HCT116 (cell line): ENCODE measurements at regions not wholly inside any gene's neighbourhood (a gene's known extent, or its start where the extent isn't known, plus 50 kb on each side); places are given as distances from the start of the nearest gene placed in this dataset.

Source experiments
- ATAC-seq: fragments of 200-7000 bp; cut with Tn5 transposase; 2 replicates; pipeline ENCODE4 v1.9.1; 2020; ENCODE audit warnings: mild to moderate bottlenecking, moderate library complexity
- BruUV-seq: library from RNA; stranded (reverse); fragments of 400-500 nt; replicated peaks from 2 replicates; lab custom pipeline; 2021; lab: Mats Ljungman, UMichigan
- CTCF ChIA-PET: fragments of 300-600 bp; sonication (Branson Sonifier 250); formaldehyde crosslinking; loops from one replicate; lab custom pipeline; 2021; ENCODE audit warnings: antibody characterized with exemption; lab: Charles Lee
- POLR2A ChIA-PET: fragments of 300-600, 350-600 bp; sonication (Branson Sonifier 250); formaldehyde crosslinking; loops from one replicate; lab custom pipeline; 2021; ENCODE audit warnings: antibody characterized with exemption; lab: Charles Lee
- RAD21 ChIA-PET, 2 experiments: fragments of 300-600 bp; sonication (Branson Sonifier 250); formaldehyde crosslinking; loops; one replicate each; lab custom pipeline; 2023; ENCODE audit warnings: low total read pairs in 2 of 2; ENCODE audit not compliant: uncharacterized antibody in 2 of 2, unreplicated experiment in 2 of 2, low non-redundant PET in 1 of 2; lab: Charles Lee
- DNase-seq: peaks from one replicate; pipeline ENCODE4 v3.0.0-alpha.2; 2010; ENCODE audit warnings: low read depth, low spot score
- H2AFZ ChIP-seq: fragments of 200-600 bp; shearing (Covaris generic), sonication (generic); 2 replicates; pipeline ENCODE4 v1.6.1; 2017; ENCODE audit warnings: low read depth, mixed run types, mixed read lengths, antibody characterized with exemption, low read length; ENCODE audit not compliant: poor library complexity, severe bottlenecking
- H3K27ac ChIP-seq: 2 replicates; pipeline ENCODE4 v1.5.1; 2012; ENCODE audit warnings: low read depth, low read length
- H3K27me3 ChIP-seq: fragments of 200-600 bp; sonication (generic); 2 replicates; pipeline ENCODE4 v1.6.1; 2016; ENCODE audit warnings: mixed run types, low read length, mixed read lengths; ENCODE audit not compliant: insufficient read depth
- H3K36me3 ChIP-seq, 2 experiments: fragments of 200-500 bp in 1 of 2; fragments of 200-600 bp in 1 of 2; sonication (Bioruptor generic) in 1 of 2; sonication (generic) in 1 of 2; 2 replicates each; pipeline versions ENCODE4 v1.5.1 to v1.6.1; 2014 to 2016; ENCODE audit warnings: low read length in 2 of 2, inconsistent platforms in 1 of 2, mixed read lengths in 1 of 2, mixed run types in 1 of 2; ENCODE audit not compliant: insufficient read depth in 2 of 2, control insufficient read depth in 1 of 2
- H3K4me1 ChIP-seq, 2 experiments: fragments of 200-600 bp in 1 of 2; sonication (generic) in 1 of 2; 2 replicates each; pipeline versions ENCODE4 v1.5.1 to v1.6.1; 2012 to 2017; ENCODE audit warnings: low read length in 2 of 2, inconsistent platforms in 1 of 2, mild to moderate bottlenecking in 1 of 2, mixed read lengths in 1 of 2, mixed run types in 1 of 2, moderate library complexity in 1 of 2; ENCODE audit not compliant: insufficient read depth in 2 of 2, control insufficient read depth in 1 of 2
- H3K4me2 ChIP-seq: fragments of 200-600 bp; sonication (generic); 2 replicates; pipeline ENCODE4 v1.6.1; 2017; ENCODE audit warnings: mixed run types, low read length, mixed read lengths
- H3K4me3 ChIP-seq, 2 experiments: fragments of 200-600 bp in 1 of 2; sonication (generic) in 1 of 2; replicated peaks in 1 of 2; 2 replicates each; pipeline ENCODE4 v1.5.1; 2011 to 2016; ENCODE audit warnings: low read length in 2 of 2, control low read depth in 1 of 2, low read depth in 1 of 2, mild to moderate bottlenecking in 1 of 2, mixed read lengths in 1 of 2, mixed run types in 1 of 2
- H3K79me2 ChIP-seq: fragments of 200-600 bp; sonication (generic); 2 replicates; pipeline ENCODE4 v1.6.1; 2017; ENCODE audit warnings: mild to moderate bottlenecking, mixed run types, low read length, moderate library complexity, mixed read lengths; ENCODE audit not compliant: insufficient read depth
- H3K9ac ChIP-seq: fragments of 200-600 bp; sonication (generic); 2 replicates; pipeline ENCODE4 v1.6.1; 2016; ENCODE audit warnings: low read length, mixed read lengths
- H3K9me2 ChIP-seq: fragments of 200-600 bp; sonication (generic), shearing (Covaris generic); 2 replicates; pipeline ENCODE4 v1.6.1; 2017; ENCODE audit warnings: mixed run types, mild to moderate bottlenecking, moderate library complexity; ENCODE audit not compliant: insufficient read depth
- H3K9me3 ChIP-seq, 2 experiments: fragments of 200-500 bp in 1 of 2; fragments of 200-600 bp in 1 of 2; sonication (Bioruptor generic) in 1 of 2; sonication (generic) in 1 of 2; 2 replicates each; pipeline ENCODE4 v1.6.1; 2014 to 2017; ENCODE audit warnings: low read length in 2 of 2, mixed read lengths in 2 of 2, inconsistent platforms in 1 of 2, low read depth in 1 of 2, mild to moderate bottlenecking in 1 of 2, mixed run types in 1 of 2, moderate library complexity in 1 of 2; ENCODE audit not compliant: control insufficient read depth in 1 of 2, insufficient read depth in 1 of 2
- H4K20me1 ChIP-seq: fragments of 200-600 bp; sonication (generic), shearing (Covaris generic); 2 replicates; pipeline ENCODE4 v1.6.1; 2017; ENCODE audit warnings: mixed run types, mild to moderate bottlenecking, moderate library complexity; ENCODE audit not compliant: insufficient read depth
- CEBPB ChIP-seq: IDR thresholded peaks from 2 replicates; pipeline ENCODE4 v1.6.1; 2012; ENCODE audit warnings: low read depth
- CTCF ChIP-seq, 3 experiments: fragments of 200-600 bp in 1 of 3; sonication (generic) in 1 of 3; IDR thresholded peaks in 2 of 3; conservative IDR thresholded peaks in 1 of 3; 2 replicates each; pipeline ENCODE4 v1.5.1; 2012 to 2017; ENCODE audit warnings: low read depth in 2 of 3, low read length in 2 of 3, antibody characterized with exemption in 1 of 3, borderline replicate concordance in 1 of 3, control low read depth in 1 of 3, mild to moderate bottlenecking in 1 of 3, mixed read lengths in 1 of 3, mixed run types in 1 of 3, moderate library complexity in 1 of 3; ENCODE audit not compliant: insufficient read depth in 1 of 3
- EGR1 ChIP-seq: IDR thresholded peaks from 2 replicates; pipeline ENCODE4 v1.6.1; 2012; ENCODE audit warnings: low read depth
- EZH2phosphoT487 ChIP-seq: fragments of 200-600 bp; IDR thresholded peaks from 2 replicates; pipeline ENCODE4 v1.6.1; 2018; ENCODE audit warnings: antibody characterized with exemption, borderline replicate concordance
- FOSL1 ChIP-seq: IDR thresholded peaks from 2 replicates; pipeline ENCODE4 v1.6.1; 2012; ENCODE audit warnings: low read depth
- JUND ChIP-seq: IDR thresholded peaks from 2 replicates; pipeline ENCODE4 v1.6.1; 2012
- MAX ChIP-seq: IDR thresholded peaks from 2 replicates; pipeline ENCODE4 v1.6.1; 2012
- POLR2A ChIP-seq: IDR thresholded peaks from 2 replicates; pipeline ENCODE4 v1.7.0; 2011; ENCODE audit warnings: borderline replicate concordance; ENCODE audit not compliant: insufficient read depth, insufficient read length; ENCODE audit errors: extremely low read depth
- POLR2AphosphoS5 ChIP-seq: IDR thresholded peaks from 2 replicates; pipeline ENCODE4 v1.6.1; 2011; ENCODE audit warnings: mild to moderate bottlenecking, low read depth, low read length, moderate library complexity
- RAD21 ChIP-seq: IDR thresholded peaks from 2 replicates; pipeline ENCODE4 v1.6.1; 2012; ENCODE audit warnings: low read depth, mild to moderate bottlenecking
- REST ChIP-seq: IDR thresholded peaks from 2 replicates; pipeline ENCODE4 v1.6.1; 2012; ENCODE audit warnings: low read depth
- SIN3A ChIP-seq: IDR thresholded peaks from 2 replicates; pipeline ENCODE4 v1.6.1; 2012; ENCODE audit warnings: low read depth
- SP1 ChIP-seq: IDR thresholded peaks from 2 replicates; pipeline ENCODE4 v1.6.1; 2012; ENCODE audit warnings: low read depth
- TCF7L2 ChIP-seq: IDR thresholded peaks from 2 replicates; pipeline ENCODE4 v1.7.0; 2011; ENCODE audit warnings: borderline replicate concordance, inconsistent platforms; ENCODE audit not compliant: insufficient read depth, insufficient read length; ENCODE audit errors: extremely low read depth
- YY1 ChIP-seq: IDR thresholded peaks from 2 replicates; pipeline ENCODE4 v1.6.1; 2011; ENCODE audit warnings: low read length, low read depth, moderate library complexity, mild to moderate bottlenecking; ENCODE audit not compliant: insufficient replicate concordance; ENCODE audit errors: extremely low read depth
- ZBTB33 ChIP-seq: IDR thresholded peaks from 2 replicates; pipeline ENCODE4 v1.6.1; 2011; ENCODE audit warnings: mild to moderate bottlenecking, low read length, moderate library complexity; ENCODE audit not compliant: insufficient replicate concordance; ENCODE audit errors: extremely low read depth
- ZFX ChIP-seq: fragments of 450-650 bp; IDR thresholded peaks from 2 replicates; pipeline ENCODE4 v1.6.1; 2017
- ZNF274 ChIP-seq: fragments of 200-500 bp; sonication (Bioruptor generic); IDR thresholded peaks from 2 replicates; pipeline ENCODE4 v1.6.1; 2014; ENCODE audit warnings: mild to moderate bottlenecking, low read depth, low read length, inconsistent platforms
- intact Hi-C: fragments of 100-400 bp; cut with micrococcal nuclease; formaldehyde crosslinking; loops from 2 replicates; pipeline ENCODE4 v1.10.0; 2022

GRCh38 chr1:79741720-79742421 is 735.3 kb upstream of the ADGRL4 start:
- H3K36me3 ChIP-seq = no peaks in the 10 kb centered on the region
- no peaks in the 10 kb centered on the region for H4K20me1 ChIP-seq
- H3K79me2 ChIP-seq = no peaks in the 10 kb centered on the region
- ChIA-PET RAD21 (no interaction called here), POLR2A (no interaction called here), CTCF (no interaction called here)
- H3K4me3 ChIP-seq = no peak overlapping the region
- H3K27ac ChIP-seq = no peak overlapping the region
- no TSS peak for BruUV-seq
- no peak overlapping the region for H2AFZ ChIP-seq
- no peaks in the 10 kb centered on the region for H3K4me1 ChIP-seq
- intact Hi-C loops = no loop called here
- no peak overlapping the region for H3K9ac ChIP-seq
- H3K9me2 ChIP-seq = no peaks in the 10 kb centered on the region
- H3K4me2 ChIP-seq = no peak overlapping the region
- no peaks in the 10 kb centered on the region for H3K9me3 ChIP-seq
- no peaks in the 10 kb centered on the region for H3K27me3 ChIP-seq
- no peak for DNase-seq
- TF ChIP-seq EGR1 (no peak), ZBTB33 (no peak), TCF7L2 (no peak), RAD21 (no peak), FOSL1 (no peak), YY1 (no peak), REST (no peak), CTCF (IDR thresholded peaks at IDR 0.05 in 2 of 3, conservative IDR thresholded peaks at IDR 0.05 in 1 of 3; ENCODE audit: borderline replicate concordance in 1 of 3, insufficient read depth in 1 of 3, low read depth in 2 of 3, low read length in 2 of 3) (no peak), MAX (no peak), EZH2phosphoT487 (no peak), ZNF274 (no peak), JUND (no peak), SIN3A (no peak), POLR2A (no peak), ZFX (no peak), POLR2AphosphoS5 (no peak), SP1 (no peak), CEBPB (no peak)
- TF ChIP-seq, all 23 proteins: peak for 0
- no peak for ATAC-seq
